GM18507 (cell line): ENCODE measurements at regions not wholly inside any gene's neighbourhood (a gene's known extent, or its start where the extent isn't known, plus 50 kb on each side); places are given as distances from the start of the nearest gene placed in this dataset.

Experiments
- DNase-seq: peaks from one replicate; pipeline ENCODE4 v3.0.0; 2011; ENCODE audit warnings: low read depth; ENCODE audit not compliant: insufficient read length; ENCODE audit errors: extremely low spot score
- FAIRE-seq: peaks from 2 replicates; lab custom pipeline; 2011; peaks lifted over from hg19 to GRCh38; lab: Jason Lieb, UNC

DNA sequence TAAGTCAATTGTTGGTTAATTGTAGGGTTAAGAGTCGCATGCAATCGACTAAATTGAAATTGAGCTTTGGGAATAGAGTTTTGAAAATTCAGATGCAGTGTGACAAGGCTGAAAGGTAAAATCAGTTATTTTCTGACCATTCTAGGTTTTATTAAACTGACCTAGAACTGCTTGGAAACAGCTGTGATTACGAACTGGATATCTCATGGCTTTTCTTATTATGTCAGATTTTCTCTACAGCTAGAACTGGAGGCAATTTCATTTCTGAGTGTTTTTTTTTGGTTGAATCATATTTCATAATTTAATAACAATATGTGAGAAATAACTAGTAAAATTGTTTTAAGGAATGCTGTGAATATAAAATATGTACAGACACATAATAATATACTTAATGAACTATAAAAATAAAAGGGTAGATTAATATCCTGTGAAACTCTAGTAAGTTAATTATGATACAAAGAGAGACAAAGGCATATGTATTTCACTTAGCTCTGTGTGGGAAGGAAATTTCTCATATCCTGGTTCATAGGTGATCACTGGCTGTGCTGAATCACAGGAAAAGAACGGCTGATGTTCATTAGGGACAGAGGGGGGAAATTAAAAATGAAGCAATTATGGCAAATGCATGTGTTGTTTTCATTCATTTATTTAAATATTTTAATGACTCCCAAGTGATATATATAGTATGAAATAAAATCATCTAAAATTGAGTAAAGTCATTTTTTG lies 403.2 kb downstream of the ZIC1 start:
- FAIRE-seq = no peak
- DNase-seq = no peak

DNA sequence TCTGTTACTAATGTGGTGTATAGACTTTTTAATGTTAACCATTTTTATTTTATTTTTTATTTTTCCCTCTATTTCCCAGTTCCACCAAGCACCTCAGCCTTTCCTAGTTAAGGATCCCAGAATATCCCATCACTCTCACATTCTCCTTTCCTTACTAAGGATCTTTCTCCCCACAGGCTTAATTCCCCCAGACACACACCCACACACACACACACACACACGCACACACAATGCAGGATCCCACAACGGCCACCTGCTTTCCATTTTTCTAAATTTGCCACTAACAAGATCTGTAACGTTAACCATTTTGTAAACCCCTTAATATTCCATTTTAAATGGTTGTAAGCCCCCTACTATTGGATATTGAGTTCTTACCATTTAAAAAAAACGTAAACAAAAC lies 404.1 kb downstream of the ZIC1 start:
- DNase-seq (no peak), FAIRE-seq (no peak)

DNA sequence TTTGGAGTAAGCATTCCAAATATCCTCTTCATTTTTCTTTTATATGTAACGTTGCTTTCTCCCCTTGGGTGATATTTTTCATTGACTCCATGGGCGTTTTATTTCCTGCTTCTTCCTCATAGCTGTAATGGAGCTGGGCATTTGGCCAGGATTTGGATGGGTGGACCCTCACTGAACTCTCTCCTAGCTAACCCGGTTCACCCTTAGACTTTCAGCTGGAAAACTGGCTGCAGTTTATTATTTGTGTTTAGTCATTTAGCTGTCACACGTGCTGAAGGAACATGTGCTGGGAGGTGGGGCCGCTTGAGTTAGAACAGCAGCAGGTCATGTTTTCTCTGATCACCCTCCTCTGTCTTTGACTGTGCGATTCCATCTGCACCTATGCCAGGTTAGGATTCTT lies 407.6 kb downstream of the ZIC1 start:
- DNase-seq (no peak), FAIRE-seq (no peak)

DNA sequence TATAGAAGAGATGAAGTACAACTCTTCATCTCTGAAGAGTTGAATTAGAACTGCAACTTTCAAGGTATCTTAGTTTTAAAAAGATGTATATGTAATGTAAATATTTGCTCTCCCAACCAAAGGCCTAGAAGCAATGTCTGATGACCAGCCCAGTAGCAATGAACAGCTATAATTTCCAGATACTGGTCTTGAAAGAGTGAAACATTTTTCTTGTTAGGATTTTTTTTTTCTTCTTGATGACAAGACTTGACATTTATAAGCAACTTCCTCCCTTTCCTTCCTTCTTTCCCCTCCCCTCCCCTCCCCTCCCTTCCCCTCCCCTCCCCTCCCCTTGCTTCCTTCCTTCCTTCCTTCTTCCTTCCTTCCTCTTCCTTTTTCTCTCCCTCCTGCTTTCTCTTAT lies 423.4 kb downstream of the ZIC1 start:
- DNase-seq = no peak
- FAIRE-seq = no peak

DNA sequence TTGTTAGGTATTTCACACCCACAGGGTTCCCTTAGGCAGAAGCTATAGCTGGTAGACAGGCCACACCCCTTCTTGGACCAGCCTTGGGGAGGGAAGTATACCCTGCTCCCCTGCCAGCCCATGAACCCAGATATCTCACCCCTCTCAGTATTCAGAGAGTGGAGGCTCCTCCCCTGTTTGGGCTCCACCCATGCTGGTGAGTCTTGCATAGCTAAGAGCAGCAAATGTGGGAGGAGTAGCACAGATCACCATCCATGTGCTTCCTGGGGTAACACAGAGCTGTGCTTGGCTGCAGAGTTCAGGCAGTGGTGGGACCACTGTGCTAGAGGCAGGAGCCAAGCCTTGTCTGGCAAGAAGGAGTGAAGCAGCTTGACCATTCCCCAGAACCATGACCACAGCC lies 427.2 kb downstream of the ZIC1 start:
- FAIRE-seq = no peak

DNA sequence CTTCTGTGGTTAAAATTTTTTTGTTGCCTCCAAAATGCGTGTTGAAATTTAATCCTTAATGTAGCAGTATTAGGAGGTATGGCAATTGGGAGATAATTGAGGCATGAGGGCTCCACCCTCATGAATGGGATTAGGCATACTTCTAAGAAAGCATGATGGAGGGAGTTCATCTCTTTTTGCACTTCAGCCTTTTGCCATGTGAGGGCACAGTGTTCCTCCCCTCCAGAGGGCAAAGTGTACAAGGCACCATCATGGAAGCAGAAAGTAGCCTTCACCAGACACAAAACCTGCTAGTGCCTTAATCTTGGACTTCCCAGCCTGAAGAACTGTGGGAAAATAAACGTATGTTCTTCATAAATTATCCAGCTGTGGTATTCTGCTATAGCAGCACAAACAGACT lies 429.5 kb downstream of the ZIC1 start:
- FAIRE-seq (no peak), DNase-seq (no peak)

More for the DNA sequence above, 427.2 kb downstream of the ZIC1 start:
- no peak for DNase-seq

DNA sequence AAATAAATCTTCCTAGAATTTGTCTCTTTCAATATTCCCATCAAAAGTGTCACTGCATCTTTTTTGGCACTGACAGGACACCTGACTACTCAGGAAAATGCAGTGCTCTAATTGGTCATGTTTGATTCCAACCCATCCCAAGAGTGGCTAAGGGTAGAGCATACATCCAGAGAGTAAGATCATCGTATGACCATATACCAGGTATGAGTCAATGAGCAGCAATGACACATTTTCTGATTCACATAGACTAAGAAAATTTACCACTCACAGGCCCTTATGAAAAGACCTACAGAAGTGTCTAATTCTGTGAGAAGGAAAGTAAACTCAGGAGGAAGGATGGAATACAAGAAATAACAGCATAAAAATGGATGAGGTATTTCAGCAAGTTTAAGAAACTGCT lies 434.2 kb downstream of the ZIC1 start:
- FAIRE-seq (no peak), DNase-seq (no peak)

DNA sequence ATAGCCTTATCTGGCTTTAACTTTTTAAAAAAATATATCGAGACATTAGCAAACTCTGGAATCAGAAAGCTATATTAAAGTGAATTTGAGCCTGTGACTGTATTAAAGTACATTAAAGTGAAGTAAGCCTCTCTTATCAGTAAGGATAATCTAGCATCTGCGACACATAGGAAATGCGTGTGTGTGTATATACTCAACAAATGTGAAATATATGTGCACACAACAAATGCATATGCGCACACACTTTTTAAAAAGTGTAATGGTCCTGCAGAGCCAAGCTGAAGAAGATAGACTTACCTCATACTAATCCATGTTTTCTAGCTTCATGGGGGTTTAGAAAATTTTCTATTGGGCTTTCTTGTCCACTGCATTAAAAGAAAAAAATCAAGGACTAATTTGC lies 437.1 kb downstream of the ZIC1 start:
- FAIRE-seq (no peak), DNase-seq (no peak)

DNA sequence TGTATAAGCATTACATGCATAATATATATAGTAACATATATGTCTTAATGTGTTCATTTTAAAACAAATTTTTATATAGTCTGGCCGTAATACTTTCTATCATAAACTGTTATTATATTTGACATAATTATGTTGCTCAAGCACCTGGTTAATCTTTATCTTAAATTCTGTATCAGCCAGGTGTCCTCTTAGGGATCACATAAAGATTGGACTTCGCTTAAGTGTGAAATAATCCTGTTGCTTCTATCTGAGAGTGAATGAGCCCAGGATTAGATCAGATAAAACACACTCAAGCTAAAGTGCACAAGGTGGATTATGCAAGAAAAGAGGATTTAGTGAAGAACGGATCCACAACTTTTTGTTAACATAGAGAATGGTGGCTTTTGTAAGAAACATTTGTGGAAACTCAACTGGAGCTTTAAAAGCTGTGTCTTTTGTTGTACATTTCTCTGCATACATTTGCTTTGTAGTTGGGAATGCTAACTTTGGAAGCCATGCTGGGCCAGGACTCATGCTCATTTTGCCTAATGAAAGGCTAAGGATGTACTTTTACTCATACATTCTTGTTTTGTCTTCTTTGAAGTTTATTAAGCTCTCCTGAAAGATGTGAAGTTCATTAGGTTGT lies 437.8 kb downstream of the ZIC1 start:
- no peak for DNase-seq

DNA sequence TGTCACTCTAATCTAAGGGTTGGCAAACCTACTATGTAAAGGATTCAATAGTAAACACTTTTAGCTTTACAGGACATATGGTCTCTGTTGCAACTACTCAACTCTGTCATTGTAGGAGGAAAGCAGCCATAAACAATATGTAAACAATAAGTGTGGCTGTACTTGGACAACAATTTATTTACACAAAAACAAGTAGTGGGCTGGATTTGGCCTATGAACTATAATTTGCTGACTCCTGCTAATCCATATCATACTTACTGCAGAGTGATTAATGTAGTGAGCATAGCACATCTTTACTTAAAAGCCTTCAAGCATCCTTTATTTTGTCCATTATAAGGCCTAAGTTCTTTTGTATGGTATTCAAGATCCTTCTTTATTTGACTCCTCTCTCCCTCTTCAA lies 441.9 kb downstream of the ZIC1 start:
- DNase-seq (no peak), FAIRE-seq (no peak)

More for the DNA sequence above, 437.8 kb downstream of the ZIC1 start:
- no peak for FAIRE-seq

DNA sequence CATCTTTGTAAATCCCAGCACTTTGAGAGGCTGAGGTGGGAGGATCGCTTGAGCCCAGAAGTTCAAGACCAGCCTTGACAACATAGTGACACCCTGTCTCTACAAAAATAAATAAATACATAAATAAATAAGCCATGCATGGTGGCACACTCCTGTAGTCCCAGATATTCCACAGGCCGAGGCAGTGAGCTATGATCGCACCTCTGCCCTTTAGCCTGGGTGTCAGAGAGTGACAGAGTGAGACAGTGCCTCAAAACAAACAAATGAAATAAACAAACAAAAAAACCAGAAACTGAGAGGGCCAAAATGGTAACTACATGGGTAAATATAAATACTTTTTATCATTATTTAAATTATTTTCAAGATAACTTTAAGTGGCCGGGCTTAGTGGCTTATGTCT lies 445.4 kb downstream of the ZIC1 start:
- no peak for DNase-seq
- no peak for FAIRE-seq

DNA sequence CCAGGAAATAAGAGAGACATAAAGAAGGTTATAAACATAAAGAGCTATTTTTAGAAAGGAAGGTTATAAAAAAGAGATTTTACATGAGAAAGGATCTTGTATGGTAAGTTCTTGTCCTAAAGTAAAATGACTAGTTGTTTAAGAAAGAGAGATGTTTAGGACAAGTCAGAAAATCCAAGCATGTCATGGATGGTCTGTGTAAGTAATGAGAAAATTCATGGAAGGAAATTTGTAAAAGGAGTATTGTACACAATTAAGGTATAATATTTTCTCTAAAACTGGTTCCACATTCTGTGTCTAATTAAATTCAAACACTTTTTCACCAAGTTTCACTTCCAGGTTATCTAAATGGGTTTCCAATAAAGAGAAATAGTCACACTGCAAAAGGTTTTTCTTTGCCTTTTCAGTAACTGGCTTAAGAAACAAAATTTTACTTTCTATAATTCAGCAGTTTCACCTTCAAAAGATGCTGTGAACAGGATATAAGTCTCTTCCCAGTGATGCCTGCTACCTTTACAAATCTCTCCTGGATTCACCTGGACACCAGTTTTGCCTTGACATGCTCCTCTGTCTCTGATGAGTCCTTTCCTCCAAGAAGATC lies 455.7 kb downstream of the ZIC1 start:
- FAIRE-seq (no peak), DNase-seq (no peak)

DNA sequence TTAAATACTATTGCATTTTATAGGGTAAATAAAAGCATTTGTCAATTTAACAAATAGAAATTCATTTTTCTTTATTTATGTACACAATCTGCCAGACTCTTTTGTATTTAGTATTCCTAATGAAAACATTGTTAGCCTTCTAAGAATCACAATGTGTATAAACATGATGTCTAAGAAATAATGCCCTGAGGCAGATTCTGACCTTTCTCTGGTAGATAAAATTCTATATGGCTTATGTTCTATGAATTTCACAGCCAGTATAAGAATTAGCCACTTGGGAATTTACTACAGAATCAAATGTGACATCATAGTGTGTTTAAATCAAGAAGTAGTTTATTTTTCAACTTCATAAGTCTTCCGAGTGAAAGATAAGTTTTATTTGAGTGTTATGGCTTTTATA lies 457.4 kb downstream of the ZIC1 start:
- DNase-seq (no peak), FAIRE-seq (no peak)

DNA sequence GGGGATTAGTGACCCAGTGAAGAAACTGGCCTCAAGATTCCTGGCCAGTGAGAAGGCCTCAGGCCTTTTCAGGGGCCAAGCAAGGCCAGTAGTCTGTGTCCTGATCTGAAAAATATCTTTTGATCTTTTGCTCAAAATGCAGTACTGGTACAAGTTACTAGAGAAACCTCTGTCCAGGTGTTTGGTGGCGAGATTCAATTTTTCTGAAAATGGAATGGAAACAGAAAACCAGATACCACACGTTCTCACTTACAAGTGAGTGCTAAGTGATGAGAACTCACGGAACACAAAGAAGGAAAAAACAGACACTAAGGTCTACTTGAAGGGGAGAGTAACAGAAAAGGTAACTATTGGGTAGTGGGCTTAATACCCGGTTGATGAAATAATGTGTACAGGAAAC lies 463.4 kb downstream of the ZIC1 start:
- no peak for FAIRE-seq
- DNase-seq = no peak

DNA sequence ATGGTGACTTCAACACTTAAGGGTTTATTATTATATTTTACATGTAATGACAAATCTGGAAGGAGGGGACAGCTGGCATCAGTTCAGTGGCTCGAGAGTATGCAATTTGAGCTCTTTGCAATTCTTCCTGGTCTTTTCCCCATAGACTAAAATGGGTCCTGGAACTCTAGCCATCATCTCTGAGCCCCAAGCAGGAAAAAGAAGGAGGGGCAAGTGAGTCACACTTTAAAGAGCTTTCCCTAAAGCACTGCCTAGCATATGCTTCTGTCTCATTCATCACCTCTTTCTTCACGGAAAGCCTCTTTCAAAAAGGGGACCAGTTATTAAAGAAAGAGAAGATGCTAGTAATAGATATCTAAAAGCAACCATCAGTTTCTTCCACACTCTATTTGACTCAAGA lies 466.3 kb downstream of the ZIC1 start:
- no peak for DNase-seq
- no peak for FAIRE-seq

DNA sequence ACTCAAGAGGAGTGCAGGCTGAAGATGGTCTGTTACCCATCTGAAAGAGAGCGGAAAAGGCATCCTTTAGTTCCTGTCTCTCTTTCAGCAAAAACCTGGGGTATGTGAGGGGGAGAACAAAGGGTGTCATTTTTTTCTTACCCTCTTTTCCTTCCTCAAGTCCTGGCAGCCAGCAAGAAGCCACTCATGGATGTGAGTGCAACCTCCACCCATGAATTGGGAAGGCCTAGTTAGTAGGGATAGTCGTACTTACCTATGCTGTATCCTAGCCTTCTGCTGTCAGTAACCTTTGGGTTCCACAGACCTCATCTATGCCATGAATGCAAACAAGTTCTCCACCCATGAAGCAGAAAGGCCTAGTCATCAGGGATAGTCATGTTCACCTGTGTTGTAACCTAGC lies 472.8 kb downstream of the ZIC1 start:
- no peak for FAIRE-seq
- no peak for DNase-seq

DNA sequence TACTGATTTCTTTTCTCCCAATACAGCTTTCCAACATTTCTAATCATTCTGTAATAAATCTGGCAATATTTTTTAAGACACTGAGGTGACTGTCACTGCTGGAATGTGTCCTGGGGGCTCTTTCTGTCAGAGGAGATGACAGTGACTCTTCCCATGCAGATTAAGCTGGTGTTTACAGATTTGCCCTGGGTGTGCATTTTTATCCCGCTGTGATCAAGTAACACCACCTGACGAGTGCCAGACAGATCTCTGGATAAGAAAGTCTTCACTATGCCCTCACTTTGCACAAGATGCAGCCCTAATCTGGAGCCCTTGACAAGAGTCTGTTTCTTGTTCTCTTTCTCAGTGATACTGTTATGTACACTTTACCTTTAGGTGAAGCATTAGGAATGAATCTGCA lies 477.7 kb downstream of the ZIC1 start:
- no peak for FAIRE-seq
- DNase-seq = no peak

DNA sequence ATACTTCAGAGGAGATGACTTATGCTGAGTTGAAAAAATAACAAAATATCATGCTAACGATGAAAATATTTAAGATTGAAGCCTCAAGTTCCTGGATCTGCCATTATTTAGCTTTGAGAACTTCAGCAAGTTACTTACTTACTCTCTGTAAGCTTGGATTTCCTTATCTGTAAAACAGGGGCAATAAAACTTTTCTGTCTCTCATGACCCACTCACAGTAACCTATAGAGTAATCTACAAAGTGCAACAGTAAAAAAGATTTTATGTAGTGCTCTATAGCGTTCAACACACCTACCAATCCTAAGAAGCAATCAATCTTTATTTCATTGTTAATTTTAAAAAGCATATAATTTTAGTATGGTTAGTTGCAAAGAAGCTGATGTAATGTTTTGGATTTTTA lies 478.6 kb downstream of the ZIC1 start:
- DNase-seq = no peak
- FAIRE-seq = no peak

DNA sequence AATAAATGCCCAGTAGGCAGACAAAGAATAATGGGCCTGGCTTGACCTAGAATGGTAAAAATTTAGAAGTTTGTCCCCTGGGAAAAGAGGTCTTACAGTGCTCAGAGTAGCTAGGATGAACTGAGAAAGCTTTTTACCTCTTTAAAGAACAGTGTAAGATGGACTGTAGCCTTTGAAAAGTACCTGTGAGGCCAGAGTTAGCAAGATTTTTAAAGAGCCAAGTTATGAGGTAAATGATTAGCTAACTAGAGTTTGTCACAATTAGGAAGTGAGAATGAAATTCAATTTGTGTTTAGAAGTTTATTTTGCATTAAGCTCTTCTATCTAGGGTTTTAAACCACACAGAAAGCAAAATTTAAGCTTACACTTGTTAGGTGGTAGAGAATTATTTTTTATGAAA lies 480.9 kb downstream of the ZIC1 start:
- DNase-seq (no peak), FAIRE-seq (peak; percentile 69)

DNA sequence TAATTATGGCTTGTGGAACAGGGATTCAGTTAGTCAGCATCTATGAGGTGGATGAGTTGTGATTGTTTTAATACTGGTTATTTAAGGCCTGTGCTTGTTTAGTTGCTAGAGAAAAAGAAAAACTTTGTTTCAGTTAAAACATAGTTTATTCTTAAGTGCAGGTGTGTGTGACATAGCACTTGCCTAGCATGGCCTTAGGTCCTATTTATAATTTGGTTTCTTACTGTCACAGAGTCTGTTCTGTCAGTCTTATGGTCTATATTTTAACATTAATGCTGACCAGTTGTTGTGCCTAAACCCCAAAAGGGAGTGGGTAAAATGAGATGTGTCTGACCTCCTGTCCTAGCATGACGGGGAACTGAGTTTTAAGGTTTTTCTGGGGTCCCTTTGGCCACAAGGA lies 486.3 kb downstream of the ZIC1 start:
- DNase-seq = no peak
- no peak for FAIRE-seq

DNA sequence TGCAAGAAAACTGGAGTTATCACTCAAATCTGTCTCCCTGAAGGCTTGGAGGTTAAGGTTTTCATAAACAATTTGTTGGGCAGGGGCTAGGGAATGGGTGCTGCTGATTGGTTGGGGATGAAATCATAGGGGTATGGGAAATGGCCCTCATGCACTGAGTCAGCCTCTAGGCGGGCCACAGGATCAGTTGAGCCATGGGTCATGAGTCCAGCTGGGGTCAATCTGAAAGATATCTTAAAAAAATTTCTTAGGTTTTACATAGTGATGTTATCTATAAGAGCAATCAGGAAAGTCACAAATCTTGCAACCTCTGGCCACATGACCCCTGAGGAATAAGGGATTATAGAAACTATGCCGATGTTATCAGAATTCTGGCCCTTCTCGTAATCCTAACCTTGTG lies 491.7 kb downstream of the ZIC1 start:
- DNase-seq (no peak), FAIRE-seq (no peak)
